ENCODE measurements at regions not wholly inside any gene's neighbourhood (a gene's known extent, or its start where the extent isn't known, plus 50 kb on each side); places are given as distances from the start of the nearest gene placed in this dataset.
"Not testable (repeated sequence)": the region's sequence is repeated elsewhere in the genome, so short reads cannot be mapped to it uniquely, and the experiment has no call there.

GRCh38 chr1:56145581-56145980 lies 433.8 kb downstream of the PLPP3 start:
- no peak for DNase-seq

- DNase-seq = no peak
These were observed 437.1 kb downstream of the PLPP3 start for GRCh38 chr1:56142301-56142700.

- DNase-seq = no peak
These were observed 439.5 kb downstream of the PLPP3 start for GRCh38 chr1:56139836-56140235.

GRCh38 chr1:56137521-56138505 lies 441.6 kb downstream of the PLPP3 start:
- DNase-seq = no peak

- DNase-seq = no peak
These were observed 442.3 kb downstream of the PLPP3 start for GRCh38 chr1:56137090-56137489.

- no peak for DNase-seq
These were observed 443.6 kb downstream of the PLPP3 start for GRCh38 chr1:56135864-56136147.

- DNase-seq = no peak
These were observed 444.1 kb downstream of the PLPP3 start for GRCh38 chr1:56135069-56135863.

GRCh38 chr1:56133522-56134472 lies 445.6 kb downstream of the PLPP3 start:
- DNase-seq = no peak

GRCh38 chr1:56132520-56132919 lies 446.8 kb downstream of the PLPP3 start:
- no peak for DNase-seq

GRCh38 chr1:56129837-56130236 lies 449.5 kb downstream of the PLPP3 start:
- DNase-seq = no peak

GRCh38 chr1:56125316-56125715 lies 454.0 kb downstream of the PLPP3 start:
- DNase-seq = no peak

- no peak for DNase-seq
These were observed 455.5 kb downstream of the PLPP3 start for GRCh38 chr1:56123826-56124225.

GRCh38 chr1:56123421-56123820 lies 455.9 kb downstream of the PLPP3 start:
- no peak for DNase-seq

- DNase-seq = no peak
These were observed 459.3 kb downstream of the PLPP3 start for GRCh38 chr1:56120021-56120420.

GRCh38 chr1:56118676-56119075 lies 460.7 kb downstream of the PLPP3 start:
- DNase-seq = not testable (repeated sequence)

- DNase-seq = no peak
These were observed 463.7 kb downstream of the PLPP3 start for GRCh38 chr1:56115701-56116100.

- no peak for DNase-seq
These were observed 465.7 kb downstream of the PLPP3 start for GRCh38 chr1:56113679-56114078.

GRCh38 chr1:56107275-56107638 lies 472.1 kb downstream of the PLPP3 start:
- no peak for DNase-seq

GRCh38 chr1:56106531-56107274 lies 472.7 kb downstream of the PLPP3 start:
- DNase-seq = no peak

GRCh38 chr1:56105397-56105796 lies 474.0 kb downstream of the PLPP3 start:
- DNase-seq = no peak

- no peak for DNase-seq
These were observed 479.5 kb downstream of the PLPP3 start for GRCh38 chr1:56099766-56100265.

GRCh38 chr1:56098946-56099345 lies 480.4 kb downstream of the PLPP3 start:
- no peak for DNase-seq
